ENCODE measurements at regions not wholly inside any gene's neighbourhood (a gene's known extent, or its start where the extent isn't known, plus 50 kb on each side); places are given as distances from the start of the nearest gene placed in this dataset.

DNA sequence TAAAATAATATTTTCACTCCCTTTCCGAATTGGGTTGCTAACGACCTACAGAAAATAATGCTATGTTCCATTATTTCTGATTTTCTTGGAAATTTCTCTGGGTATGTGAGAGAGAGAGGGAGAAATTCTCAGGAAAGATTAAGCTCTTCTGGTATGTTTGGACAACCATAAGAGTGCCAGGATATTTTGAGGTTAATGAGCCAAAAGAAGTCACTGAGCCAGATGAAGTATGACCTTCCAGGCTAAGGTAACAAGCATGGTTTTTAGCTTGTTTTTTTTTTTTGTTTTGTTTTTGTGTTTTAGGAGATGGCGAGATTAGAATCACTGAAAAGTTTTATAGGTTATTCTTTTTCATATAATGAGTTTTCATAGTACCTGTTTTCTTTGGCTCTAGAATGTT, 171.0 kb upstream of the FOXP2 start:
- TF ChIP-seq, protein P1, sequence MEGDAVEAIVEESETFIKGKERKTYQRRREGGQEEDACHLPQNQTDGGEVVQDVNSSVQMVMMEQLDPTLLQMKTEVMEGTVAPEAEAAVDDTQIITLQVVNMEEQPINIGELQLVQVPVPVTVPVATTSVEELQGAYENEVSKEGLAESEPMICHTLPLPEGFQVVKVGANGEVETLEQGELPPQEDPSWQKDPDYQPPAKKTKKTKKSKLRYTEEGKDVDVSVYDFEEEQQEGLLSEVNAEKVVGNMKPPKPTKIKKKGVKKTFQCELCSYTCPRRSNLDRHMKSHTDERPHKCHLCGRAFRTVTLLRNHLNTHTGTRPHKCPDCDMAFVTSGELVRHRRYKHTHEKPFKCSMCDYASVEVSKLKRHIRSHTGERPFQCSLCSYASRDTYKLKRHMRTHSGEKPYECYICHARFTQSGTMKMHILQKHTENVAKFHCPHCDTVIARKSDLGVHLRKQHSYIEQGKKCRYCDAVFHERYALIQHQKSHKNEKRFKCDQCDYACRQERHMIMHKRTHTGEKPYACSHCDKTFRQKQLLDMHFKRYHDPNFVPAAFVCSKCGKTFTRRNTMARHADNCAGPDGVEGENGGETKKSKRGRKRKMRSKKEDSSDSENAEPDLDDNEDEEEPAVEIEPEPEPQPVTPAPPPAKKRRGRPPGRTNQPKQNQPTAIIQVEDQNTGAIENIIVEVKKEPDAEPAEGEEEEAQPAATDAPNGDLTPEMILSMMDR (IDR thresholded peaks at IDR 0.05; ENCODE audit: low read depth, low read length): no peak
- TF ChIP-seq POLR2A (IDR thresholded peaks at IDR 0.05; ENCODE audit: extremely low read depth, insufficient read length): no peak

Measured in NB4 (cell line).